GM18907 (cell line): ENCODE measurements at regions not wholly inside any gene's neighbourhood (a gene's known extent, or its start where the extent isn't known, plus 50 kb on each side); places are given as distances from the start of the nearest gene placed in this dataset.

Experiments
- ATAC-seq: cut with Tn5 transposase; IDR thresholded peaks from one replicate; pipeline ENCODE4 v1.9.1; 2021; ENCODE audit warnings: mild to moderate bottlenecking, moderate library complexity; ENCODE audit not compliant: unreplicated experiment

DNA sequence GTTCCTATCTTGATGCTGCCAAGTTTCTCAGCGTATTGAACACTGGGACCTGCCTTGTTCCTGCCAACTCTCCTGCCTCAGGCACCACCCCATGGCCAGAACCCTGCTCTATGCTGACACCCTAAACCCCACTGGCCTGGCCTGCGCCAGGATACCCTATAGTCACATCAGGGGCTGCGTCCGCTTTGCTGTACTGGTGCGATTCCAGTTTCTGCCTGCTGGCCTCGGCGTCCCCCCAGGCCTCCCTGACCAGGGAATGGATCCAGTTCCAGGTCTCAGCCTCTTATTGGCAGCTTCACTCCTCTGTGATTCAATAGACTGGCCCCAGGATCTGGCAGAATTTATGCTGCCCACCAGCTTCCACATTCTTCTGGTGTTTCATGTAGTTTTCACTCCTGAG is 55.0 kb downstream of the GPR6 start:
- no peak for ATAC-seq

GRCh38 chr6:110033749-110034666 is 55.9 kb downstream of the GPR6 start:
- no peak for ATAC-seq

DNA sequence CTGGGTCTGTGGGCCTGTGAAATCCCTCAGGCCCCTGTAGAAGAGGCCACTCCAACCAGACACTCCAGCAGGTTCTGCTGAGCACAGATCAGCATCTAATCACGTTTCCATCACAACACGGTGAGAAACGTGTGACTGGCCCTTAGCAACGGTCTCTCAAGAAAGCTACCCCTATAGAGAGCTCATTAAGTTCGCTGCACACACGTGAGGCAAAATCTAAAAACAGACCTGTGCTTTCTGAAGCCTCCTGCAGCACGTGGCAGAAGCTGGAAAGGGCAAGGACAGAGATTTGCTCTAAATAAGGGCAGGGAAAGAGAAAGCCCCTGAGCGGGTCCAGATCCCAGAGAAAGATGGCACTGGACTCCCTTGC is 56.5 kb downstream of the GPR6 start:
- ATAC-seq = no peak

GRCh38 chr6:110035321-110035720 is 57.2 kb downstream of the GPR6 start:
- no peak for ATAC-seq

GRCh38 chr6:110036408-110037302 is 58.5 kb downstream of the GPR6 start:
- ATAC-seq = no peak

DNA sequence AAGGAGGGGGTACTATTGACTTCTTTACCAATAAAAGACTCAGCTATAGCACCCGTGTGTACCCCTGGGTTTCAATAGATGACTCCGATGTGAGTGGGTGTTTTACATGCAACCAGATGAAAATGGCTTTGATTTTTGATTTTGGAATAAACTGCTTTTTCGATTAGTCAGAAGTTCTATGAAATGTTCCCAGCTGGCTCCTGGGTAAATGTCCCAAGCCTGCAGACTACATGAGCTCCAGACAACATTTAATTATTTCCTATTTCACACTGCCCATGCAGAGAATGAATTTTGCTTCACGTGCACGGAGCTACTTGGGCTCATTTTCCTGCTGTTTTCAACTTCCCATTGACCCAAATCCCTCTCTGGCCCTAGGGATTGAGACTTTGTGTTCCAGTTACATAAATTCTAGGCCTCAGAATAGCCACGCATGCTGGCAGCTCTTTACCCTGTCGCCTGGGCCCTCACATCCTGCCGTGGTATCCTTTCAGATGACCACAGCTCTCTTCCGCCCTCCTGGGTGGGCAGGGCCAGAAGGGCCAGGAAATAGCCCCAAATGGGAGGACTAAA is 59.7 kb downstream of the GPR6 start:
- no peak for ATAC-seq

GRCh38 chr6:110039364-110039980 is 61.4 kb downstream of the GPR6 start:
- ATAC-seq = peak; percentile 82

DNA sequence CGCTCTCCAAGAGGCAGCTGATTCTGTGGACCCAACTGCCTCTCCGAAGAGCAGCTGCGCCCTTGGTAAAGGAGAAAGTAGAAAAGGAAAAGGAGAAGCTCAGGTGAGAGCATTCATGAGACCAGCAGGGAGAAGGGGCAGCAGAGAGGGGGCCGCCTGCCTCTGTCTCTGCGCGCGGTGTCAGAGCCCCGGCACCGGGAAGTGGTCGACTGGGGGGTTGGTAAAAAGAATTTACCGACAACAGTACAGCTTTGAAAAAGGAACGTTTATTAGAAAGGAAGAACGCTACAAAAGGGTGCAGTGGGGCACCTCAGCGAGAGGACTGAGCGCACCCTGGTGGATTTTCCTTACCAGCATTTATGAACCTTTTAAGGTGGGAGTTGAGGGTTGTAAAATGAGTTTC is 61.9 kb downstream of the GPR6 start:
- peak; percentile 60 for ATAC-seq

DNA sequence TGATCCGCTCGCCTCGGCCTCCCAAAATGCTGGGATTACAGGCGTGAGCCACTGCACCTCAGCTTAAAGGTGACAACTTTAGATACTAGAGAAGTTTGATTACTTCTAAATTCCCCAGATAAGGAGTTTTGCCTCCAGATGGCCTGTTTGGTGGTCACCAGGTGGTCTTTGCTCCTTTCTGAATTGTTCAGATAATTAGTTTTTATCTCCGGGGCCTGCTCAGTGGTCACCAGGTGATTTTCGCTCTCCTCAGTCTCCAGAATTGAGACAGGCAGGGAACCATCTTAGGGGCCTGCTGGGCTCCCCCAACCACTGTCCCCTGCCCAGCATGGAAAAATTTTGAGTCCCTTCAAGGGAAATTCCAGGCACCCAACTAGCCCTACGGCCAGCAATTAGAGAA is 62.6 kb downstream of the GPR6 start:
- no peak for ATAC-seq

- ATAC-seq = no peak
Measured at GRCh38 chr6:110041126-110041525, 63.0 kb downstream of the GPR6 start.

GRCh38 chr6:110041830-110042229 is 63.7 kb downstream of the GPR6 start:
- no peak for ATAC-seq

GRCh38 chr6:110042670-110043296 is 64.7 kb downstream of the GPR6 start:
- no peak for ATAC-seq

- ATAC-seq = no peak
Measured at GRCh38 chr6:110043366-110043994, 65.4 kb downstream of the GPR6 start.

- ATAC-seq = no peak
Measured at GRCh38 chr6:110044096-110044495, 66.0 kb downstream of the GPR6 start.

DNA sequence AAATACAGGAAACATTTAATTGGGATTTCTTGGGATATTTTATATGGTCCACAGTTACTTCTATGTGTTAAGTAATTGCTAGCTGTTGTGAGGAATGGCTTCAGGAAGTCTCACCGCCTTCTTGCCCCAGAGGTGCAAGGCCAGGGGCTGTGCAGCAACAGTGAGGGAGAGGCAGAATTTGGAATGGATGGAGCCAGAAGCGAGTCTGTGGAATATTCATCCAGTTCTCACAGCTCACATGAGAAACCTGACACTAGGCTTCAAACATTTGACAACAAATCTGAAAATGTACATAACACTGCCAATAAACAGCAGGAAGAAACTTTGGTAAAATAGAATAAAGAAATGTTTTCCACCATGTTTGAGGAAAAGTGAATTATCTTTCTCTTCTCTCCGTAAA is 66.5 kb downstream of the GPR6 start:
- ATAC-seq = no peak

- no peak for ATAC-seq
Measured at GRCh38 chr6:110048221-110048875, 70.2 kb downstream of the GPR6 start.

DNA sequence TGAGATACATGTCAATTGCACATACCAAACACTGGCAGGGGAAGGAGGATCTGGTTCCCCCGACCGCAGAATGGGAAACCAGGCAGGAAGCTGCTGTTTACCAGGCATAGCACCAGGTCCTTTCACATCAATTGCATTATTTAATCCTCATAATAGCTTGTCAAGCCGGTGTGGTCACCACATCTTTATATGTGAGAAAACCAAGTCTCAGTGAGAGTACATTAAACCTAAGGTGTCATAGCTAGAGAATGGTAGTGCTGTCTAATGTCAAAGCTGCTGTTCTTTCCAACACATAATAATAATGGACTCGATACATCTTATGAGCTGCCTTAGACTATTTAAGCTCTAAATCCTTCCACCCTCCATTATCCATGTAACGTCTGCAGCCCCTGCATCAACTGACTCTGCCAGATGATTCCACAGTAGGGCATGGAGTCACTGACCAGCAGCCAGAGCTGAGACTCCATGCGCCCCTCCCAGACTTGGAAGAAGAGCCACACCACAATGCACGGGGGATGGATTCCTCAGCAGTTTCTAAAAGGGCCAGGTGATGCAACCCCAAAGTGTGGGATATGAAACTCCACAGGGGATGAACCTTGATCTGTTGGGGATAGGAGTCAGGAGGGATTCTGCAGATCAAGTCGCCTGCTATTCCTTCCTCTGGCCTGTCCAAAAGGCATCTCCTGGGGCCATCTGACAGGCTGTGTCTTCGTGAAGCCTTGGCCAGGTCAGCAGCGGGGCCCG is 71.8 kb downstream of the GPR6 start:
- no peak for ATAC-seq
